ENCODE measurements at regions not wholly inside any gene's neighbourhood (a gene's known extent, or its start where the extent isn't known, plus 50 kb on each side); places are given as distances from the start of the nearest gene placed in this dataset.

DNA sequence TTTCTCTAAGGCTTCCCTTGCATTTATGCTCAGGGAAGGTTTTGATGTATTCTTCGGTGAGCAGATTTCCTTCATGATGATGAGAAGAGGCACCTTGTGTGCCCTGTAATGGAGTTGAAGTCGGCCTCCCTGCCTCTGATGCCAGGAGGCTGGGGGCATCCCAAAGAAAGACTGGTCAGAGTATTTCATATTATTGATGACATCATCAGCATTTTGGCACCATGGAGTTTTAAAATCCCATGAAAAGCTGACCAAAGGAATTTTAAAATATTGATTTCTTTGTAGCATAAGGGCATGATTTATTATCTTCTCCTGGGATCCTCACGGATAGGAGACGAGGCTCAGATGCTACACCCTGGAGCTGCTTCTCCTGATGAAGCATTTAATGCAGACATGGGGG, 231.2 kb upstream of the IRX1 start:
- WGBS (ENCODE audit: low lambda C conversion rate) = 2% methylated on average over 4 of the region's 4 CpGs
- H3K79me2 ChIP-seq (ENCODE audit: insufficient read depth) = no peaks in the 10 kb centered on the region
- no peaks in the 10 kb centered on the region for H3K27me3 ChIP-seq (ENCODE audit: insufficient read depth)
- no peaks in the 10 kb centered on the region for H3K9me2 ChIP-seq
- no peaks in the 10 kb centered on the region for H3K9me3 ChIP-seq
- H3K27ac ChIP-seq (ENCODE audit: low read depth in 2 of 2, low read length in 1 of 2) = no peak overlapping the region
- H3K4me3 ChIP-seq (ENCODE audit: low read depth in 2 of 2, low read length in 1 of 2) = no peak overlapping the region
- no peaks in the 10 kb centered on the region for H4K20me1 ChIP-seq (ENCODE audit: insufficient read depth)
- DNase-seq = no peak
- CTCF ChIA-PET = interaction anchor here (0.7 kb wide), 1 partner anchor 584 kb away, joined by 3 read pairs; no protein-coding TSS in a partner anchor
- no peak overlapping the region for H3K9ac ChIP-seq
- H2AFZ ChIP-seq (ENCODE audit: low read depth) = no peak overlapping the region
- POLR2A ChIA-PET = no interaction called here
- TF ChIP-seq ZBTB33 (IDR thresholded peaks at IDR 0.05; ENCODE audit: borderline replicate concordance, low read depth) (no peak), SIN3A (IDR thresholded peaks at IDR 0.05; ENCODE audit: borderline replicate concordance, low read depth, low read length) (no peak), POLR2AphosphoS5 (IDR thresholded peaks at IDR 0.05; ENCODE audit: low read depth, low read length) (no peak), NFIC (IDR thresholded peaks at IDR 0.05; ENCODE audit: borderline replicate concordance) (no peak)
- TF ChIP-seq, protein P1, sequence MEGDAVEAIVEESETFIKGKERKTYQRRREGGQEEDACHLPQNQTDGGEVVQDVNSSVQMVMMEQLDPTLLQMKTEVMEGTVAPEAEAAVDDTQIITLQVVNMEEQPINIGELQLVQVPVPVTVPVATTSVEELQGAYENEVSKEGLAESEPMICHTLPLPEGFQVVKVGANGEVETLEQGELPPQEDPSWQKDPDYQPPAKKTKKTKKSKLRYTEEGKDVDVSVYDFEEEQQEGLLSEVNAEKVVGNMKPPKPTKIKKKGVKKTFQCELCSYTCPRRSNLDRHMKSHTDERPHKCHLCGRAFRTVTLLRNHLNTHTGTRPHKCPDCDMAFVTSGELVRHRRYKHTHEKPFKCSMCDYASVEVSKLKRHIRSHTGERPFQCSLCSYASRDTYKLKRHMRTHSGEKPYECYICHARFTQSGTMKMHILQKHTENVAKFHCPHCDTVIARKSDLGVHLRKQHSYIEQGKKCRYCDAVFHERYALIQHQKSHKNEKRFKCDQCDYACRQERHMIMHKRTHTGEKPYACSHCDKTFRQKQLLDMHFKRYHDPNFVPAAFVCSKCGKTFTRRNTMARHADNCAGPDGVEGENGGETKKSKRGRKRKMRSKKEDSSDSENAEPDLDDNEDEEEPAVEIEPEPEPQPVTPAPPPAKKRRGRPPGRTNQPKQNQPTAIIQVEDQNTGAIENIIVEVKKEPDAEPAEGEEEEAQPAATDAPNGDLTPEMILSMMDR (IDR thresholded peaks at IDR 0.05) = no peak
- TF ChIP-seq, protein P2, sequence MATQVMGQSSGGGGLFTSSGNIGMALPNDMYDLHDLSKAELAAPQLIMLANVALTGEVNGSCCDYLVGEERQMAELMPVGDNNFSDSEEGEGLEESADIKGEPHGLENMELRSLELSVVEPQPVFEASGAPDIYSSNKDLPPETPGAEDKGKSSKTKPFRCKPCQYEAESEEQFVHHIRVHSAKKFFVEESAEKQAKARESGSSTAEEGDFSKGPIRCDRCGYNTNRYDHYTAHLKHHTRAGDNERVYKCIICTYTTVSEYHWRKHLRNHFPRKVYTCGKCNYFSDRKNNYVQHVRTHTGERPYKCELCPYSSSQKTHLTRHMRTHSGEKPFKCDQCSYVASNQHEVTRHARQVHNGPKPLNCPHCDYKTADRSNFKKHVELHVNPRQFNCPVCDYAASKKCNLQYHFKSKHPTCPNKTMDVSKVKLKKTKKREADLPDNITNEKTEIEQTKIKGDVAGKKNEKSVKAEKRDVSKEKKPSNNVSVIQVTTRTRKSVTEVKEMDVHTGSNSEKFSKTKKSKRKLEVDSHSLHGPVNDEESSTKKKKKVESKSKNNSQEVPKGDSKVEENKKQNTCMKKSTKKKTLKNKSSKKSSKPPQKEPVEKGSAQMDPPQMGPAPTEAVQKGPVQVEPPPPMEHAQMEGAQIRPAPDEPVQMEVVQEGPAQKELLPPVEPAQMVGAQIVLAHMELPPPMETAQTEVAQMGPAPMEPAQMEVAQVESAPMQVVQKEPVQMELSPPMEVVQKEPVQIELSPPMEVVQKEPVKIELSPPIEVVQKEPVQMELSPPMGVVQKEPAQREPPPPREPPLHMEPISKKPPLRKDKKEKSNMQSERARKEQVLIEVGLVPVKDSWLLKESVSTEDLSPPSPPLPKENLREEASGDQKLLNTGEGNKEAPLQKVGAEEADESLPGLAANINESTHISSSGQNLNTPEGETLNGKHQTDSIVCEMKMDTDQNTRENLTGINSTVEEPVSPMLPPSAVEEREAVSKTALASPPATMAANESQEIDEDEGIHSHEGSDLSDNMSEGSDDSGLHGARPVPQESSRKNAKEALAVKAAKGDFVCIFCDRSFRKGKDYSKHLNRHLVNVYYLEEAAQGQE (IDR thresholded peaks at IDR 0.05; ENCODE audit: low read depth, low read length) = no peak
- H3F3A ChIP-seq (replicated peaks; ENCODE audit: insufficient read depth) = no peaks in the 10 kb centered on the region
- H3K4me1 ChIP-seq (ENCODE audit: control insufficient read depth in 1 of 2, insufficient read depth in 2 of 2, low read depth in 1 of 2, low read length in 1 of 2) = no peaks in the 10 kb centered on the region
- H3K36me3 ChIP-seq (replicated peaks in 1 of 2; ENCODE audit: control insufficient read depth in 1 of 2, insufficient read depth in 2 of 2, low read length in 1 of 2) = no peaks in the 10 kb centered on the region
- H3K4me2 ChIP-seq = no peak overlapping the region

DNA sequence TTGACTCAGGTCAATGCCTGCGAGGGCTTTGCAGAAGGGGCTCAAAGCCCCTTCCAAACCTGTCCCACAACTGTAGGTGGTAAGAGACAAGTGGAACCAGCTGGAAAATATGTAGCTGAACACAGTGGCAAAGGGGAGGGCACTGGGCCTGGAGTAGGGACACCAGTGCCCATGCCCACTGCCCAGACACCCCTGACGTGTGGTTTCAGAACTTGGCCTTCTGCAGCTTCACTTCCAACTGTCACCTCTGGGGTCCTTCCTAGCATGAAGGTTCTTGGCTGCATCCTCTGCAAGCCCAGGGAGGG, 233.1 kb upstream of the IRX1 start:
- no peak overlapping the region for H3K4me2 ChIP-seq
- no peaks in the 10 kb centered on the region for H3F3A ChIP-seq (replicated peaks; ENCODE audit: insufficient read depth)
- no peaks in the 10 kb centered on the region for H3K9me2 ChIP-seq
- no peaks in the 10 kb centered on the region for H3K9me3 ChIP-seq
- H3K79me2 ChIP-seq (ENCODE audit: insufficient read depth) = no peaks in the 10 kb centered on the region
- ChIA-PET POLR2A (no interaction called here), CTCF (no interaction called here)
- H3K4me3 ChIP-seq (ENCODE audit: low read depth in 2 of 2, low read length in 1 of 2) = no peak overlapping the region
- no peaks in the 10 kb centered on the region for H4K20me1 ChIP-seq (ENCODE audit: insufficient read depth)
- no peak for DNase-seq
- no peaks in the 10 kb centered on the region for H3K36me3 ChIP-seq (replicated peaks in 1 of 2; ENCODE audit: control insufficient read depth in 1 of 2, insufficient read depth in 2 of 2, low read length in 1 of 2)
- no peak overlapping the region for H3K27ac ChIP-seq (ENCODE audit: low read depth in 2 of 2, low read length in 1 of 2)
- H3K9ac ChIP-seq = no peak overlapping the region
- no peaks in the 10 kb centered on the region for H3K4me1 ChIP-seq (ENCODE audit: control insufficient read depth in 1 of 2, insufficient read depth in 2 of 2, low read depth in 1 of 2, low read length in 1 of 2)
- no peaks in the 10 kb centered on the region for H3K27me3 ChIP-seq (ENCODE audit: insufficient read depth)
- 5% methylated on average over 2 of the region's 2 CpGs for WGBS (ENCODE audit: low lambda C conversion rate)
- no peak overlapping the region for H2AFZ ChIP-seq (ENCODE audit: low read depth)
- TF ChIP-seq MXI1 (IDR thresholded peaks at IDR 0.05; ENCODE audit: low read depth, low read length) (no peak), FOXJ3 (CRISPR knock-in tag; IDR thresholded peaks at IDR 0.05) (no peak), RXRA (IDR thresholded peaks at IDR 0.05; ENCODE audit: borderline replicate concordance, low read depth) (no peak), TAF1 (IDR thresholded peaks at IDR 0.05; ENCODE audit: borderline replicate concordance, low read depth, low read length) (no peak), POLR2AphosphoS5 (IDR thresholded peaks at IDR 0.05; ENCODE audit: low read depth, low read length) (no peak), USF1 (IDR thresholded peaks at IDR 0.05; ENCODE audit: borderline replicate concordance, low read depth) (no peak), RCOR1 (IDR thresholded peaks at IDR 0.05; ENCODE audit: low read length) (no peak), NFIC (IDR thresholded peaks at IDR 0.05; ENCODE audit: borderline replicate concordance) (no peak), GATA2 (CRISPR knock-in tag; IDR thresholded peaks at IDR 0.05) (no peak), TCF12 (IDR thresholded peaks at IDR 0.05) (no peak), TEAD4 (IDR thresholded peaks at IDR 0.05; ENCODE audit: borderline replicate concordance, insufficient read depth) (no peak), NRF1 (IDR thresholded peaks at IDR 0.05; ENCODE audit: low read depth, low read length) (no peak), EZH2phosphoT487 (IDR thresholded peaks at IDR 0.05; ENCODE audit: borderline replicate concordance, low read depth) (no peak)
- TF ChIP-seq, protein P1 (IDR thresholded peaks at IDR 0.05) = no peak
